ENCODE measurements at regions not wholly inside any gene's neighbourhood (a gene's known extent, or its start where the extent isn't known, plus 50 kb on each side); places are given as distances from the start of the nearest gene placed in this dataset.

- no peak for DNase-seq
These were observed 1597.1 kb upstream of the GOT2 start for GRCh38 chr16:60331168-60331567.

DNA sequence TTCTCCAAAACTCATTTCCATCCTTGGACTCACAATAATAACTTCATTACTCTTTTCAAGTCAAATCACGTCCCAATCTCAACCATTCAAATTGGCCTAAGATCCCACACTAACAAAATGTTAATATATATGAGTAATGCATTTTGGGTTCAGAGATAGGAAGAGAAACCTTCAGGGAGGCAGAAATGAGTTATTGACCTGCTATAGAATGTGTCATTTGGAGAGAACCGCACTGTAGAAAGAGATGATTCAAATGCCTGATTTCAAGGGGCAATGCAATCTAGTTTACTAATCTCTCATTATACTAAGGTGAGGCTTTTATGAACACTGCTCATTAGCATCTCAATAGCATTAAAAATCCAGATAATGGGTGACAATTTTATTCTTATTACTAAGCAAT is 1595.0 kb upstream of the GOT2 start:
- no peak for DNase-seq

DNA sequence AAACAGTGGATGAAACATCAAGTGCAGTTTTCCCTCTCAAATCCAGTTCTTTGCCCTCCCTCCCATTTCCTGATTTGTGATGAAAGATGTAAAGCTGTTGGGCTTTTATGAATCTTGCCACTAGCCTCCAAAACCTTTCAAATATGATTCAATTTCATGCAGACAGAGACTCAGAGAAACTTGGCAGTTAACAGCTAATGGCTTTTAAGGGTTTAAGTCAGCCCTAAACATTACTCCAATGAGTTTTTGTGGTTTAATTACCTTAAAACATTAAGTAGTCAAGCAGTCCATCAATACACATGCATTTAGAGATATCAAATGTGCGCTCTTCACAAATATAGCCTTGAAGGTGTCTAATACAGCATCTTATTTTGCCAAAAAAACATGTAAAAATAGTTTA is 1594.0 kb upstream of the GOT2 start:
- DNase-seq = no peak

DNA sequence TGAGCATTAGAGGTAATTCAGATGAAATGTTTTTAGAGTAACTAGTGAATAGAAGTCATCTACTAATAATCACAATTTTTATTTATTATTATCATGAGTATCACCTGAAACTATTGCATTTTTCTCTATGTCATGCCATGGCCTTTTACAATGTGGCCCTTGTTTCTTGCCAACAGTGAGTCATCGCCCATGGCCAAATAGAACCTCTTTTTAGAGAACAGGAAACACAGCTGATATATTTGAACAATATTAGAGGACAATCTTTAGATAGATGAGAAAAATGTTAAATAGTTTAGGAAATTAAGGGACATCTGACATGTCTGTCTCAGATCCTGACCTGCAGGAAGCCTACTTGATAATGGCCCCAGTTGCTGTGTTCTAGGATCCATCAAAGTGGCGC is 1584.4 kb upstream of the GOT2 start:
- no peak for DNase-seq

- no peak for DNase-seq
These were observed 1576.8 kb upstream of the GOT2 start for GRCh38 chr16:60310846-60311445.

GRCh38 chr16:60304720-60305119 is 1570.6 kb upstream of the GOT2 start:
- no peak for DNase-seq

DNA sequence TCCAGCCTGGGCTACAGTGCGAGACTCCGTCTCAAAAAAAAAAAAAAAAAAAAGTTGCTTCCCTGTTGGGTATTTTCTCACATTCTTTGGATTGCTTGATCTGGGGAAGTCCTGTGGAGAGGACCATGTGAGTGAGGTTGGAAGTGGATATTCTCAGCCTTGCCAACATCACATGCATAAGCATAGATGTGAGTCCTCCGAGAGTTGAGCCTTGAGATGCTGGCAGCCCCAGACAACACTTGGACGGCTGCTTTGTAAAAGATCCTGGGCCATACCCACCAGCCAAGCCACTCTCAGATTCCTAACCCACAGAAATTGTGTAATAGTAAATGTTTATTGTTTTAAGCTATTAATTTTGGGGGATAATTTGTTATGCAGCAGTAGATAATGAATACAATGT is 1570.0 kb upstream of the GOT2 start:
- DNase-seq = no peak

DNA sequence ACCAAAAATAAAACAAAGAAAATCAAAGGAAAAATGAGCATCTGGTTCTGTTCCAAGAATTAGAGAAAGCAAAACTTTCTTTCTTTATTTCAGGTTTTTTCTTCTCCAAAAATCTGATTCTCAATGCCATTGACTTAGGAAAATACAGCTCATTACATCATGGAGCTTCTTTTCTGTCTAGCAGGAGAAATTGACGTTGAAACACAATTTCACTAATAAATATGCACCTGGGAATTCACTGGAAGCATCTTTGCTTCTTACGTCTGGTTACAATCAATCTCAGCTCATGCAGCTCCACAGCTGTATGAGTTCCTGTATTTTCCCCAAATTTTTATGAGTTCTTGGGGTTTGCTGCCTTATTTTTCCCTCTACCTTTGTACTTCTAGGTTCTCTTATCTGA is 1568.6 kb upstream of the GOT2 start:
- no peak for DNase-seq

DNA sequence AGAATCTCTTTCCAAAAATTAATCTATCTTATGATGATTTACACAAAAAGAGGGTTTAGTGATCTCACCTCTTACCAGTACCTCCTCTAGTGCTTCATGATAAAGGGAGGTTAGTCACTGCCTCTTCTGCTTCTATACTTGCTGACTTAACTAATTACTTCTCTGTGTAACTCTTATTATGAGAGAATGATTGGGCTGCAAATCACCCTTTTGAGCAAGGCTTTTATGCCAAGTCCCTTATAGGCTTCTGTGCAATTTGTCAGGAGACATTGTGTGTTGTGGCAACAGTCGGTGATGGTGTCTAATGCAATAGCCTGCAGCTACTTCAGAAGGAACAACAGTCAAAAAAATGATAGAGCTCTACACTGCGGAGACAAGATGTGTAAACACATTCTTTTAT is 1568.1 kb upstream of the GOT2 start:
- no peak for DNase-seq

- no peak for DNase-seq
These were observed 1565.2 kb upstream of the GOT2 start for GRCh38 chr16:60299241-60299776.

DNA sequence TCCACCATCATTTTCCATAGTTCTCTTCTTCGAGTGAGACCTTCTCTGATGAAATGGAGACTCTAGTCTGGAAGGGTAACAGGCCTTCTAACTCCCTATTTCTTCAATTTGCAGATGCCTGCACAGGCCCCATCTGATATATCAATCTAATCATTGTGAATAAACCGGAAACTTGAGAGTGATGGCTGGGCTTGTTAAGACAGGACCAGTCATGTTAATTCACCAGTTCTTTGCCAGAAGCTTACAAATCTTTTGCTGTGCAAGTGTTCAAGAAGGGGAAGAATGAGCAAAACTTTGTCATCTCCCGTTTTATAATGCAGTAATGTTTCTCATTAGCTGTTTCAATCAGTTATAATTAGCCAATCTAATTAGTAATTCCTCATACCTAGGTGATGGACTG is 1561.3 kb upstream of the GOT2 start:
- DNase-seq = no peak

- DNase-seq = no peak
These were observed 1551.7 kb upstream of the GOT2 start for GRCh38 chr16:60285794-60286193.

- DNase-seq = no peak
These were observed 1545.0 kb upstream of the GOT2 start for GRCh38 chr16:60279061-60279665.

DNA sequence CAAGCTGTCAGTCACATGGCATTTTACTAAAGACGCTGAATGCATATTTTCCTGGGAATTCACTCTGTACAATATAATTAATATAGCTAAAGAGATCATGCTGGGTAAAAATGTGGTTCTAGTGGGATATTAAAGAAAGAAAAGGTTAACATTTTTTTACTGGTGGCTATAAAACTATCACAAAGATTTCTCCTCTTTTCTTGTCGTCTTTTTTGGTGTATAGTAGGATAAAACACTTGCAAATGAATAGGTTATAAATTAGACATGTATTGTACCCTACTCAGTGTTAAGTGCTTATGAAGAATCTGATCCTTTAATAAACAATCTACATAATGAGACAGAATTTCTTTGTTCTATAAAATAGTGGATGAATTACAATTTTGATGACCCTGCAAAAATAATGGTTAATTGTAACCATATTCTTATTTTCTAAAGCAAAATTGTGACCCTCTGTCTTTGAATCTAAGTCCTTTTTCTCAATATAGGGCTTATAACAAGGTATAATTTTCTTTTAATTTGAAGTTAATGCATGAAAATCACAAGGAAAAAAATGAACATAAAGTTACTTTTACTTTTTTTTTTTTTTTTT is 1540.4 kb upstream of the GOT2 start:
- no peak for DNase-seq

GRCh38 chr16:60271781-60272180 is 1537.7 kb upstream of the GOT2 start:
- DNase-seq = no peak

GRCh38 chr16:60271025-60271771 is 1537.1 kb upstream of the GOT2 start:
- DNase-seq = peak in 1 of 2 experiments; percentile 12

- no peak for DNase-seq
These were observed 1527.3 kb upstream of the GOT2 start for GRCh38 chr16:60261425-60261824.

DNA sequence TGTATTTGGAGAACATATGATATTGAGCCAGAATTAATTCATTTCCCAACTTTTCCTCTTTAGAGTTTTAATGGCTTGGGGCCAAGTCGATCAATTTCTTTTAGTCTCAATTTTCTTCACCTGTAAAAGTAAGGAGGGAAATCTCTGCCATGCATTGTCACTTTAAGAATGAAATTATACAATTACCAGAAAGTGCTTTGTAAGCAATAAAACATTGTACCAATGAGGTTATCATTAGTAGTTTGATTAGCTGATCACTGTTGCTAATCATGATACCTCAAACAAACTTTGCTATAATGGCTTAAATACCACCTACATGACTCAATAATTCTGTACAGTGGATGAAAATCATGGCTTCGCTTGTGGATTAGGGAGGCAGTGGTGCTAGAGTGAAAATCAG is 1525.8 kb upstream of the GOT2 start:
- DNase-seq = no peak

- DNase-seq = no peak
These were observed 1512.0 kb upstream of the GOT2 start for GRCh38 chr16:60246086-60246485.

- DNase-seq = no peak
These were observed 1507.6 kb upstream of the GOT2 start for GRCh38 chr16:60241671-60242070.

DNA sequence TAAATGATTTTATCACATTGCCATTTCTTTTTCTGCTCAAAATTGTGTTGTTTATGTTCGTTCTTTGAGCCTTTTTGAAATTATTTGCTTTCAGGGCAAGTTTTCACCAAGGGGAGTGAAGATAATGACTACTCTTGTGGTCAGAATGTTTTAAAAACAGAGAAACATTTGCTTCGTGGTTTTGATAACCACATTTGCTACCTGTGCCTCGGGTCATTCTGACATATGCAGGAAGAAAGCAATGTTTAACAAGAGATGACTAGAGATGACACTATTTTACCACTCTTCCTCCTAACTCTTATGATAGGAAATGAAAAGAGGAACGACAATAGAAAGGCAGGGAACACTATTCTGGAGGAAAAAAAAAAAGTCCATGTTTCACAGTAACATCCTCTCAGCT is 1496.5 kb upstream of the GOT2 start:
- DNase-seq = no peak

DNA sequence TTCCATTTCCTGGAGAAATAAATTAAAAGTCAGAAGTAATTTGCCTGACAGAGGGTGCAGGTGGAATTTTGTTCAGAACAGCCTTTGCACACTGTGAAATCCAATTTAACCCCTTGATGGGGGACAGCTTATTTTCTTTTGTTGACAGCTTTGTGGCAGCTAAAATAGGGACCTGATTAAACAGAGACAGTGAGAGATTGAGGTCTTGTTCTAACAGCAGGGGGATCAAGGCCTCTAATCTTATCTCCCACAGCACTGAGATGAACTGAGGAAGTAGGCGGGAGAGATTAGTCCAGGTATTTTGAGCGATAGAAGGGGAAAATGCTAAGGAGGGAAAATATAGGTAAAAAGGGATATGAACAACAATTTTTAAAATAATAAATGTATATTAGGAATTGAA is 1491.4 kb upstream of the GOT2 start:
- peak; percentile 54 to 61 for DNase-seq

DNA sequence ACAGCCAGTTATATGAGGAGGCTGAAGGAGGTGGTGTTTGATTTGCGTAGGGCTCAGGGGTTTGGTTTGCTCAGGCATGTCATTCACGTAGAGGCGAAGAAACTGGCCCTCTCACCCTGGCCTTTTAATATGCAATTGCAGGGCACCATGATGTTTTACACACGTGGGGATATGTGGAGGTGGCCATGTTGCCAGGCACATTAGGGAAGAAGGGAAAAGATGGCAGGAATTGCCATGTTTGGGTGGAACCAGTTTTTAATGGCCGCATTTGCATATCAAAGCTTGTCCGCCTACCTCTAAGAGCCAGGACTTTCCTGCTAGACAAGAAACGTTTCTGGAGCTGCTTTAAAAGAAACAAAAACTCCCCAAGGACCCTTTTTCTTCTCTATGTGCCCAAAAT is 1483.7 kb upstream of the GOT2 start:
- DNase-seq = peak; percentile 64 to 73

DNA sequence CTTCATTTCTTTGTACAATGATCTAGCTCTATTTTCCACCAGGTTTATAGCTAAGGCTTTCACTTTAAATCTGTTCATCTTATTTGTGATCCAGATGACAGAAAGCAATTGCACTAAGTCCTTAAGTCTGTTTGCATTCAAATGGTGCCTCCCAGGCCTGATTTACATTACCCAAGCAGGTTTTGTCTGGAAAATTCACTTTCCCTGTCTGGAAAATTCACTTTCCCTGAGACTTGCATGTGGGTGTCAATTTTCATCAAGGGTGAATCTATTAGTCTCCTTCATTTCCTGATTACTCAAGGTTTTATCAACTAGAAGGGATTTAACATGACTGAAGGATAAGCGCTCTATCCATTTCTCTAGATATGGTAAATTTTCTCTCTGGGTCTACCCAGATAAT is 1480.2 kb upstream of the GOT2 start:
- no peak for DNase-seq
